HG03439 (cell line): ENCODE measurements at regions not wholly inside any gene's neighbourhood (a gene's known extent, or its start where the extent isn't known, plus 50 kb on each side); places are given as distances from the start of the nearest gene placed in this dataset.
"Not testable (repeated sequence)": the region's sequence is repeated elsewhere in the genome, so short reads cannot be mapped to it uniquely, and the experiment has no call there.

Experiments
- ATAC-seq: cut with Tn5 transposase; IDR thresholded peaks from one replicate; pipeline ENCODE4 v1.9.1; 2021; ENCODE audit warnings: mild to moderate bottlenecking, moderate library complexity; ENCODE audit not compliant: unreplicated experiment

- no peak for ATAC-seq
Measured at GRCh38 chr2:45120546-45120945, 111.3 kb upstream of the SIX2 start.

- ATAC-seq: no peak
Measured at GRCh38 chr2:45119855-45120254, 110.6 kb upstream of the SIX2 start.

DNA sequence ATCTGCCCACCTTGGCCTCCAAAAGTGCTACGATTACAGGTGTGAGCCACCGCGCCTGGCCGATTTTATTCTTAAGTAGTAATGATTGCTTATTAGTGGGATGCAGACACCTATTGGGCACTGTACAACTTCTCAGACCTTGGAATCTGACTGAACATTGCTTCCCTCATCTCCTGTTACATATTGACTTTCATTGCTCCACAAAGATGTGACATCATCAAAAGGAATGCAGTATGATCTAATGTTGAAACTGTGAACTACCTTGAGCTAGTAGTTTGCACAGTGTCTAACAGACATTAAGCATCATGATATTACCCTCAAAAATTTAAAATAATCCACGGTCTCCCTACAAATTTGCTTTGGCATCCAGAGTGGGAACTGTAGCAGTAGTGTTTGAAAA lies 109.8 kb upstream of the SIX2 start:
- no peak for ATAC-seq

DNA sequence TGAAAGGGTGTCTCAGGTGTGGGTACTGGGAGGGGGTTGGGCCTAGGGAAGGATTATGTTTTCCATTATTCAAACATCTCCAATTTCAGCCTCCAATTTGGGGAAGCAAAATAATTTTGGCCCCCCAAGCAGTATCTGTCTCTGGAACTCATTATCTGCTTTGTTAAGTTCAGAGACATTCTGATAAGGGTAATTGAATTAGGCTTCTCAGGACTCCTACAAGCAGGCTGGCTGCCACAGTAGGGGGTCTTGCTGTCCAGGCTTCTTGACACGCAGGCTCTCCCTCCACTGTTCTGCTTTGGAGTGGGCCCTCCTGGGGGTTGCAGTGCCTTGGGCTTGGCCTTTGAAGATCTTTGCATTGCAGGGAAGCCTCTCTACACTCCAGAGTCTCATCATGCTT lies 108.1 kb upstream of the SIX2 start:
- ATAC-seq: no peak

DNA sequence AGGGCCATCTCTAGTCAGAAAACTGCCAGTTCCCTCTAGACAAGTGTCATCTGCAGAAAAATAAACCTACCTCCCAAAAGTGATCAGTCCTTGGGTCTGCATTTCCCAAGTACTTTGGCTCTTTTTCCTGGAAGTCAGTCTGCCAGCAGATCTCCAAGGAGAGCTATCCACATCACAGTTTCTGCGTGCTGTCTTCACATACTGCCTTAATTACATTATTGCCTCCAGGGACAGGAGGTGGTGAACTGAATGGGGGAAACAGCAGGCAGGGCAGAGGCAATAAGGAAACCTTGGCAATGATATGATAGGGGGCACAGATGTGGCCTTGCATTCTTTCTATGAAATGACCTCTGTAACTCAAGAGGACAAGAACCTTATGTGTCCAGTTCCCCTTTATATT lies 105.9 kb upstream of the SIX2 start:
- no peak for ATAC-seq

DNA sequence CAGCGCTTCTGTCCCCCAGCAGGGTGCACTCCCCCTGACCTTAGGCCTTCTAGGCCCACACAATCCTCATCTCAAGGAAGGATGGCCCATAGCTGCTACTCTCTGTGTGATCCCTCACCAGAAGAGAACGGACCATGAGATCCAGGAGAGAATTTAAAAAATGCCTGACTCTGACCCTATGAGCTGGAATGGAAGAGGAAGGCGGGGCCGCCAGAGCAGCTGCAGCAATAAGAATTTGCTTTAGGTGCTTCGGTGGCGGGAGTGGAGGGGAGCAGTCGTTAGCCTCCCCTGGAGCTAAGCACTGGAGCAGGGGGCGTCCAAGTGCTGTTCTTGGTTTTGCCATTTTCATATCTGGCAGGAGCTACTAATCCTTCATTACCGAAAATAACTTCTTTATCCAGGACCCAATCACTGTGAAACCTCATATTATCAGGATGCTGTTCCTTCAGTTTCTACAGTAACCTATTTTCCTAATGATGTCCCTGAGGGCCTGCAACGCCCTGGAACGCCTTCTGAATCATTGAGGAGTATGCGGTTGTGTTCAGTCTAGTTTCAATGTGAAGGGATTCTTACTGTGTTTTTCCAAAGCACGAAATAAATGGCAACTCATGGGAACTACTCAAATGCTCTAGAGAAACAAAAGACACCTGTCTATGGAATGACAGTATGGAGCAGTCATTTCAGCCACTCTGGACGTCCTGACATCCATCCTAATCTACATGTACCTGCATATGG lies 105.1 kb upstream of the SIX2 start:
- ATAC-seq: no peak

DNA sequence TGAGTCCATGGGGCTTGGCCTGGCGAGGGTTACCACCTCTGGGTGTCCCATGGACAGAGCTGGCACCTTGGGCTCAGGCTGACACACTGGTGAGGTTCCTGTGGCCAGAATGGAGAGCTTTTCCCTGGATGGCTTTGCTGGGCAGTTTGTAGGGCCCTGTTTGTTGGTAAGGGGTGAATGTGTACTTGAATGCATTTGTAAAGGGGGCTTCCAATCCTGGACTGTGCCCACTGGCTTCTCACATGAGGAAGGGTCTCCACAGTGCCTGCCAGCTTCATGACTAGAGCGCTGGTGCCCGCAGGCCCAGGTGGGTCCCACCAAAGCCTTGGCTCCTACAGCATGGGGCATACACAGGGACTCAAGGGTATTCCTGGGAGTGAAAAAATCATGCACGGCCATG lies 103.5 kb upstream of the SIX2 start:
- ATAC-seq: no peak

- no peak for ATAC-seq
Measured at GRCh38 chr2:45105050-45105582, 95.9 kb upstream of the SIX2 start.

GRCh38 chr2:45104429-45104828 lies 95.2 kb upstream of the SIX2 start:
- no peak for ATAC-seq

GRCh38 chr2:45103351-45104345 lies 94.4 kb upstream of the SIX2 start:
- ATAC-seq: no peak

DNA sequence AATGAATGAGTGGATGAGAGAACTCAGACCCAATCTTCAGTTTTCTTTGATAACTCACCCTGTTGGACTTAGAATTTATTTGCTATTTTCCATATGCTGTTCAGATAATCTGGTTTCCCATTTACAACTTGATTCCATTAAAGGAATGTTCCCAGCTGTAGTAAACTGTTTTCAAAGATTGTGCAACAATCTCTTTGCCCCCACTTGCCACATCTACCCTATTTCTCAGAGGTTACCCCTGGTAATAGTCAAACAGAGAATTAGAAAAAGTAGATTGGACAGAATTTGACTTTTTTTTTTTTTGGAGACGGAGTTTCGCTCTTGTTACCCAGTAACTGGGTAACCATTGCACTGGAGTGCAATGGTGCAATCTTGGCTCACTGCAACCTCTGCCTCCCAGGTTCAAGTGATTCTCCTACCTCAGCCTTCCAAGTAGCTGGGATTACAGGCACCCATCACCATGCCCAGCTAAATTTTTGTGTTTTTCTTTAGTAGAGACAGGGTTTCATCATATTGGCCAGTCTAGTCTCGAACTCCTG lies 93.4 kb upstream of the SIX2 start:
- no peak for ATAC-seq

DNA sequence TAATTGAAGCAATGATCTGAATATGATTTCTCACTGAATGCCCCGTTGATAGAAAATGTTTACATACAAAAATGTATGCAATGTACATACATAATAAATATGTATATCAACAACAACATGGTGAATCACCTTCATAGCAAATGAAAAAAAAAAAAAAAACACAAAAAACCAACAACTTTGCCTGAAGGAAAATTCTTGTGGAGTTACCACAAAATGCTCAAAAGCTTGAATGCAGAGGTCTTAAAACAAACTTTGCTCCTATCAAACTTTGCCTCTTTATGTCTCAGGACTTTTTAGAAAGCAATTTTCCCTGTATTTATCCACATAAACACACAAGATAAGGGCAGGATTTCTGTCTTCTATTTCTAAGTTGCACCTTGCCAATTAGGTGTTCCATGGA lies 92.9 kb upstream of the SIX2 start:
- no peak for ATAC-seq

GRCh38 chr2:45096996-45097395 lies 87.7 kb upstream of the SIX2 start:
- ATAC-seq: no peak

GRCh38 chr2:45096038-45096437 lies 86.8 kb upstream of the SIX2 start:
- ATAC-seq: not testable (repeated sequence)

DNA sequence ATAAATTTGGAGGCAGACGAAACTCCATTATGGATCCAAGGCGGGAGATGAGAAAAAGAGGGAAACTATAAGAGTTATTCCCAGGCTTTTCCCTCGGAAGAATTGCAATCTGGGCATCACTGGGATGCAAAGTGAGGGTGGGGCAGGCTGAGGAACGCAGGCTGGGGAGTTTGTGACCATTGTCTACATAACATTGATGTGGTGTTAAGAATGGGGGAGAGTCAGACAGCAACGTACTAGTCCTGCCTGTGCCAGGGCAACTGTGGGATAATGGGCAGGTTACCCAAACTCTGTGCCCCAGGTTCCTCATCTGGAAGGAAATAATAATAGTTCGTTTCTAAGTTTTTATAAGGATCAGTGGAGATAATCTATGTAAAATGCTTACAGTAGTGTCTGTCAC lies 84.4 kb upstream of the SIX2 start:
- no peak for ATAC-seq

DNA sequence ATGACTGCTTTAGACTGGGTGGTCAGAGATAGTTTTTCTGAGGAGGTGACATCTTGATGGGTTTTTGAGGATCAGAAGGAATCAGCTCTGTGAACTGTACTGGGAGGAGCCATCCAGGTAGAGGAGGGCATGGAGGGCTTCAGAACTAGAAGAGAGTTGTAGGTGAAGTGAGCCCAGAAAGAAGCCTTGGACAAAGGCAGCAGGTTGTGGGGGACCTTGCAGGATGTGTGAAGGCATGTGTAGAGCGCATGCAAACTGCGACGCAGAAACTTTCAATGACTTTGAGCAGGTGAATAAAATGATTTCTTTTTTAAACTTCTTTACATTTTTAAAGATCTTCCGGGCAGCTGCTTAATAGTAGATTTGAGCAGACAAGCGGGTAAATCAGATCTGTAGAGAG lies 83.9 kb upstream of the SIX2 start:
- ATAC-seq: no peak

- ATAC-seq: no peak
Measured at GRCh38 chr2:45089554-45090261, 80.5 kb upstream of the SIX2 start.

DNA sequence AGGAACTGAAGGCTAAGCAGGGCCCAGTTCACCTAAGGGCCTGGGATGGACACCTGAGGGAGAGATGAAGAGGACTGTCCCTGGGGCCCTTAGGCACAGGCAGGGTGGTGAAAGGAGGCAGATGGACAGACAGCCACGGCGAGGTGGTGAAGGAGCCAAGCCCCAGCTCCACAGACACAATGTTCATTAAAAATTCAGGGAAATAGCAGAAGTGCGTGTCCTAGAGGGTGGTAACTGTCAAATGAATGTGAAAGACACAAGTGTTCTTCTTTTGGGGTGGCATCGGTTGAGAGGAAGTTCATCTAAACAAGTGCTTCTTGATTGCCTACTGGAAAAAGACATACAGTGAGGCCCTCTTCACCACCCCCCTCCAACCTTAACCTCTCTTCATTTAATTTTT lies 76.2 kb upstream of the SIX2 start:
- ATAC-seq: no peak

DNA sequence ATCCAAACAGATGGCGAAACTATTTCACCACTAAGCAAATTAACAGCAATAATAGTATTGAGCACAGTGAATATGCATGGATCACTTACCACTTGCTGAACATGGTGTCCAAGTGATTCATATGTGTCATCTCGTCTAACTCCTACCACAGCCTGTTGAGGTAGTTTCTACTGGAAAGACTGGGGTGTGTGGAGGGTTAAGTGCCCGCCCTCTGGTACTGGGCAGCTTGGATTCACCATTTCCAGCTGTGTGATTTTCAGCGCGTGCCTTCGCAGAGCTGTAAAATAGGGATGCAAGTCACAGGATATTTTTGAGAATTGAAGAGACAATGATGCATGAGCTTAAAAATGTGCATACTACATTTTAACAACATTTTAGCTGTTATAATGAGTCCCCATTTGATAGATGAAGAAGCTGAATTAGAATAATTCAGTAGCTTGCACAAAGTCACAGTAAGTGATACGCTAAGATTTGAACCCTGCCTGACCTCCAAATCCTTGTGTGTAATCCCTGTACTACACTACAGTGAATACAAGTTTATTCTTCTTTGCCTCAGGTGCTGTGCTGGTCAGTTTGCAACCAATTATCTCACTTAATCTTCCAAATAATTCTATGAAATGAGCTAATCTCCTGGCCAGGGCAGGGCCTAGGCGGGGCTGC lies 75.2 kb upstream of the SIX2 start:
- ATAC-seq: no peak

GRCh38 chr2:45083175-45083574 lies 73.9 kb upstream of the SIX2 start:
- no peak for ATAC-seq
